Muscle of leg (tissue), 3 donors: ENCODE measurements at regions not wholly inside any gene's neighbourhood (a gene's known extent, or its start where the extent isn't known, plus 50 kb on each side); places are given as distances from the start of the nearest gene placed in this dataset.

Experiments
- DNase-seq: peaks from one replicate; pipeline ENCODE4 v3.0.0; 2013
- H3K27ac ChIP-seq: one replicate; pipeline ENCODE4 v1.5.1; 2013; ENCODE audit warnings: mild to moderate bottlenecking, low read length, control low read depth
- H3K27me3 ChIP-seq: one replicate; pipeline ENCODE4 v1.6.1; 2013; ENCODE audit warnings: low read length; ENCODE audit not compliant: control insufficient read depth, insufficient read depth
- H3K36me3 ChIP-seq: one replicate; pipeline ENCODE4 v1.6.1; 2013; ENCODE audit warnings: low read length; ENCODE audit not compliant: control insufficient read depth, insufficient read depth
- H3K4me1 ChIP-seq: one replicate; pipeline ENCODE4 v1.6.1; 2013; ENCODE audit warnings: low read length; ENCODE audit not compliant: control insufficient read depth, insufficient read depth
- H3K4me3 ChIP-seq: one replicate; pipeline ENCODE4 v1.5.1; 2013; ENCODE audit warnings: low read length, control low read depth
- H3K9me3 ChIP-seq: replicated peaks from 2 replicates; pipeline ENCODE4 v1.6.1; 2013; ENCODE audit warnings: low read depth, low read length; ENCODE audit not compliant: control insufficient read depth
- WGBS: methylation state at CpG from one replicate; pipeline ENCODE4 v1.1.5; 2013; ENCODE audit warnings: missing lambda C conversion rate; ENCODE audit not compliant: insufficient coverage; 5-methylcytosine and 5-hydroxymethylcytosine counted together

- H3K36me3 ChIP-seq, result no peaks in the 10 kb centered on the region
- WGBS, result no CpG with 5 or more reads among the region's 2 CpGs
These were observed 382.1 kb upstream of the CDH18 start for GRCh38 chr5:20370061-20370460.

GRCh38 chr5:20369518-20369885 lies 381.5 kb upstream of the CDH18 start:
- DNase-seq, result peak; percentile 31
- no peak overlapping the region for H3K27ac ChIP-seq
- no CpG with 5 or more reads among the region's 3 CpGs for WGBS
- H3K4me3 ChIP-seq, result no peak overlapping the region
- no peaks in the 10 kb centered on the region for H3K36me3 ChIP-seq
- H3K27me3 ChIP-seq, result no peaks in the 10 kb centered on the region
- no peaks in the 10 kb centered on the region for H3K4me1 ChIP-seq
- H3K9me3 ChIP-seq, result no peaks in the 10 kb centered on the region

More at GRCh38 chr5:20370061-20370460, 382.1 kb upstream of the CDH18 start:
- H3K4me3 ChIP-seq, result no peak overlapping the region
- H3K27me3 ChIP-seq, result no peaks in the 10 kb centered on the region
- no peak for DNase-seq
- H3K9me3 ChIP-seq, result no peaks in the 10 kb centered on the region
- no peaks in the 10 kb centered on the region for H3K4me1 ChIP-seq
- no peak overlapping the region for H3K27ac ChIP-seq

GRCh38 chr5:20368571-20369517 lies 380.8 kb upstream of the CDH18 start:
- no peak overlapping the region for H3K27ac ChIP-seq
- H3K9me3 ChIP-seq, result no peaks in the 10 kb centered on the region
- no peaks in the 10 kb centered on the region for H3K4me1 ChIP-seq
- WGBS, result no CpG with 5 or more reads among the region's 3 CpGs
- H3K27me3 ChIP-seq, result no peaks in the 10 kb centered on the region
- H3K36me3 ChIP-seq, result no peaks in the 10 kb centered on the region
- peak; percentile 15 for DNase-seq
- H3K4me3 ChIP-seq, result no peak overlapping the region

DNA sequence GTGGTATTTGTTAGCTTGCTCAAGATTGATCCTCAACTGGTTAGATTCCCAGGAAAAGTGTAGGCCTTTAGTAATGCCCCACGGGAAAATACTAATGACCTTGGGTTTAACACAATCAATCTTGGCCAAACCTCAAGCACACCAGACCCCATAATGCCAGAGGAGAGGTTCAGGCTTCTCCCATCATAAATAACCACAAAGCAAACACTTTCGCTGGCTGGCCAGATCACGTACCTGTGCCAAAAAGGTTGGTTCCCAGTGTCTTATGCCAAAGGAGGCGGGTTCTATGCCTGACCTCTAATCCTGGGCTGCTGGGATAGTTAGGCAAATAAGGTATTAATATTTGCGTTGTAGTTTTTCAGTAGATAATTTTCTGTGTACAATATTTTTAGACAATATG lies 379.2 kb upstream of the CDH18 start:
- DNase-seq, result no peak
- WGBS, result 60% methylated on average over 1 of the region's 5 CpGs
- no peak overlapping the region for H3K4me3 ChIP-seq

GRCh38 chr5:20360263-20360662 lies 372.3 kb upstream of the CDH18 start:
- peak; percentile 51 for DNase-seq
- H3K27me3 ChIP-seq, result no peaks in the 10 kb centered on the region
- H3K9me3 ChIP-seq, result no peaks in the 10 kb centered on the region
- H3K4me1 ChIP-seq, result no peaks in the 10 kb centered on the region
- no peak overlapping the region for H3K27ac ChIP-seq
- H3K36me3 ChIP-seq, result no peaks in the 10 kb centered on the region
- WGBS, result 38% methylated on average over 1 of the region's 2 CpGs
- H3K4me3 ChIP-seq, result no peak overlapping the region

More for the DNA sequence above, 379.2 kb upstream of the CDH18 start:
- no peaks in the 10 kb centered on the region for H3K4me1 ChIP-seq
- no peaks in the 10 kb centered on the region for H3K9me3 ChIP-seq
- no peak overlapping the region for H3K27ac ChIP-seq
- H3K36me3 ChIP-seq, result no peaks in the 10 kb centered on the region
- no peaks in the 10 kb centered on the region for H3K27me3 ChIP-seq

- no CpG with 5 or more reads among the region's 1 CpG for WGBS
- H3K4me3 ChIP-seq, result no peak overlapping the region
- H3K36me3 ChIP-seq, result no peaks in the 10 kb centered on the region
- H3K9me3 ChIP-seq, result no peaks in the 10 kb centered on the region
- no peaks in the 10 kb centered on the region for H3K4me1 ChIP-seq
- H3K27me3 ChIP-seq, result no peaks in the 10 kb centered on the region
- DNase-seq, result no peak
- no peak overlapping the region for H3K27ac ChIP-seq
These were observed 371.4 kb upstream of the CDH18 start for GRCh38 chr5:20359377-20359776.

DNA sequence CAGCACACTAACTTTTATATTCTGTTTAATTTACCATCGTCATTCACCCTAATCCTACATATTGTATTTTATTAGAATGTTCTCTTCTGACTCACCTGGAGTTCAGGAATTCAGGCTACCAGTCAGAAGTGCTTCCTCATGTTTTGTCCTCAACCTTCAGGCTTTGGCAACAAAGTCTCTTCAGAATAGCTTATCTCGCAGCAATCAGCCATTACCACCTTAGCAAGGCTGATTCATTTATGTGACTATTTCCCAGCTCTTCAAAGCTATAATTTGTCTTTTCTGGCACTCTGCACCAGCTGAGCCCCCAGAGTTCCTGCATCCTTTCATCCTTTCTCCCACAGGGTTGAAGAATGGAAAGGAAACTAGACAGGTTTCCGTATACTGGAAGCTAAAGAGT lies 365.5 kb upstream of the CDH18 start:
- no peak overlapping the region for H3K4me3 ChIP-seq
- 100% methylated on average over 2 of the region's 3 CpGs for WGBS
- DNase-seq, result no peak
- H3K36me3 ChIP-seq, result no peaks in the 10 kb centered on the region
- H3K9me3 ChIP-seq, result no peaks in the 10 kb centered on the region
- no peaks in the 10 kb centered on the region for H3K4me1 ChIP-seq
- H3K27ac ChIP-seq, result no peak overlapping the region
- no peaks in the 10 kb centered on the region for H3K27me3 ChIP-seq

DNA sequence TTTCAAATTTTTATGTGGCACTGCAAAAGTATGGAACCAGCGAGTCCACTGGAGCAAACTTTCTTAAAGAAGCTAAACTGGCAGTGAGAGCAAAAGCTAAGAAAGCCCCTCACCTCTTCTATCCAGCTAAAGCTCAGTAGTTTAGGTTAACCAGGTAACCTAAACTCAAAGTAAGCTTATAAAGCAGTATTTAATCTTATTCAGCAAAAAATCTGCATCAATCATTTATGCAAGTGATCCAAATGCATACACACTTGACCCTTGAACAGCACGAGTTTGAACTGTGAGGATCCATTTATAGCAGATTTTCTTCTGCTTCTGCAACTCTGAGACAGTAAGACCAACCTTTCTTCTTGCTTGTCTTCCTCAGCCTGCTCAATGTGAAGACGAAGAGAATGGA lies 363.8 kb upstream of the CDH18 start:
- H3K27me3 ChIP-seq, result no peaks in the 10 kb centered on the region
- no peak overlapping the region for H3K27ac ChIP-seq
- 100% methylated on average over 1 of the region's 3 CpGs for WGBS
- H3K4me1 ChIP-seq, result no peaks in the 10 kb centered on the region
- H3K36me3 ChIP-seq, result no peaks in the 10 kb centered on the region
- H3K9me3 ChIP-seq, result peaks cover 2% of the 10 kb centered on the region
- DNase-seq, result no peak
- no peak overlapping the region for H3K4me3 ChIP-seq

GRCh38 chr5:20348321-20348720 lies 360.3 kb upstream of the CDH18 start:
- no CpG with 5 or more reads among the region's 1 CpG for WGBS
- no peaks in the 10 kb centered on the region for H3K4me1 ChIP-seq
- H3K27ac ChIP-seq, result no peak overlapping the region
- no peaks in the 10 kb centered on the region for H3K36me3 ChIP-seq
- peaks cover 2% of the 10 kb centered on the region for H3K9me3 ChIP-seq
- H3K4me3 ChIP-seq, result no peak overlapping the region
- DNase-seq, result no peak
- H3K27me3 ChIP-seq, result no peaks in the 10 kb centered on the region

DNA sequence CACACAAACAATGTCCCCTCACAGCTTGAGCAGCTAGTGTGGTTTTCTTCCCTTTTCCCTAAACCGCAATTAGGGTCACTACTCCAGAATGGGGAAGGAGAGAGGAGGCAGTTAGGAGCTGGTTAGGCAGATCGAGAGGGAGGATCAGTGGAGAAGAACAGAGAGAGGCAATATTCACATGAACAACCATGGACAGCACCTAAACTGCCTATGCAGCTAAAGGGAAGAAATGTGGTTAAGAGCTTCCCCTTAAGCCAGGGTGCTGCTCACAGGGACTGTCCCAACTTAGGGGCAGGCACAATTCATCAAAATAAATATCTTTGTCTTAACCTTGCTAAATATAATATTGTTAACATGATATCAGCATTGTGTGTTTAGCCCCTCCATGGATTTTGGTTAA lies 359.3 kb upstream of the CDH18 start:
- H3K4me1 ChIP-seq, result no peaks in the 10 kb centered on the region
- WGBS, result no CpG with 5 or more reads among the region's 2 CpGs
- no peak overlapping the region for H3K27ac ChIP-seq
- DNase-seq, result no peak
- H3K4me3 ChIP-seq, result no peak overlapping the region
- peaks cover 2% of the 10 kb centered on the region for H3K9me3 ChIP-seq
- H3K27me3 ChIP-seq, result no peaks in the 10 kb centered on the region
- no peaks in the 10 kb centered on the region for H3K36me3 ChIP-seq
